ENCODE measurements at regions not wholly inside any gene's neighbourhood (a gene's known extent, or its start where the extent isn't known, plus 50 kb on each side); places are given as distances from the start of the nearest gene placed in this dataset.

- intact Hi-C loops (cut with micrococcal nuclease): no loop called here
- H3K27me3 ChIP-seq (ENCODE audit: control insufficient read depth in 2 of 2, insufficient read depth in 2 of 2, low read length in 2 of 2): no peaks in the 10 kb centered on the region
- 3% methylated on average over 7 of the region's 7 CpGs for WGBS (ENCODE audit: insufficient coverage, low coverage, missing lambda C conversion rate)
- no peak for ATAC-seq
- BruUV-seq (replicated peaks): no TSS peak
- no peaks in the 10 kb centered on the region for H3K4me1 ChIP-seq (replicated peaks in 1 of 2; ENCODE audit: control insufficient read depth in 2 of 2, insufficient read depth in 2 of 2, low read length in 2 of 2)
- in situ Hi-C loops (cut with MboI): no loop called here
- H3K9ac ChIP-seq (ENCODE audit: insufficient read depth in 1 of 2, low read depth in 2 of 2, low read length in 2 of 2): no peak overlapping the region
- H3K9me3 ChIP-seq (replicated peaks; ENCODE audit: control insufficient read depth, insufficient read depth, low read depth, low read length): no peaks in the 10 kb centered on the region
- H4K20me1 ChIP-seq (replicated peaks; ENCODE audit: control insufficient read depth, insufficient read depth, low read length): no peaks in the 10 kb centered on the region
- H3K36me3 ChIP-seq (ENCODE audit: control insufficient read depth, insufficient read depth, low read length): no peaks in the 10 kb centered on the region
- no peak overlapping the region for H3K4me3 ChIP-seq
- H3K9me1 ChIP-seq (ENCODE audit: control insufficient read depth, insufficient read depth, low read length): no peaks in the 10 kb centered on the region
- no peak for TF ChIP-seq U2AF2 (optimal IDR thresholded peaks at IDR 0.05; ENCODE audit: low read depth, low read length)
- no peak for TF ChIP-seq CHD1 (IDR thresholded peaks at IDR 0.05; ENCODE audit: low read length)
- ChIA-PET CTCF (ENCODE audit: low intra/inter-chr PET ratio) (no interaction called here), POLR2A (no interaction called here)
- no peak overlapping the region for H3K4me2 ChIP-seq (ENCODE audit: insufficient read depth, low read length)
- no peak overlapping the region for H3K27ac ChIP-seq (ENCODE audit: extremely low read depth, low read depth, low read length)
- no peaks in the 10 kb centered on the region for H3K79me2 ChIP-seq (ENCODE audit: control insufficient read depth, insufficient read depth, low read length)
- no peak overlapping the region for H2AFZ ChIP-seq (ENCODE audit: low read depth, low read length)
- no peak for FAIRE-seq
- no peak for DNase-seq (ENCODE audit: extremely low read depth in 1 of 4, low spot score in 3 of 4)
Measured at GRCh38 chr13:102980331-102980982, 85.8 kb downstream of the SLC10A2 start.

- no TSS peak for BruUV-seq (replicated peaks)
Measured at GRCh38 chr13:102978168-102978567, 88.0 kb downstream of the SLC10A2 start.

More at GRCh38 chr13:102978168-102978567, 88.0 kb downstream of the SLC10A2 start:
- no peak for DNase-seq (ENCODE audit: extremely low read depth in 1 of 4, low spot score in 3 of 4)
- Histone ChIP-seq H3K4me1 (replicated peaks in 1 of 2; ENCODE audit: control insufficient read depth in 2 of 2, insufficient read depth in 2 of 2, low read length in 2 of 2) (no peaks in the 10 kb centered on the region), H3K4me2 (ENCODE audit: insufficient read depth, low read length) (no peak overlapping the region), H3K4me3 (no peak overlapping the region), H3K9me3 (replicated peaks; ENCODE audit: control insufficient read depth, insufficient read depth, low read depth, low read length) (no peaks in the 10 kb centered on the region), H4K20me1 (replicated peaks; ENCODE audit: control insufficient read depth, insufficient read depth, low read length) (no peaks in the 10 kb centered on the region), H3K36me3 (ENCODE audit: control insufficient read depth, insufficient read depth, low read length) (no peaks in the 10 kb centered on the region), H3K9ac (ENCODE audit: insufficient read depth in 1 of 2, low read depth in 2 of 2, low read length in 2 of 2) (no peak overlapping the region), H3K9me1 (ENCODE audit: control insufficient read depth, insufficient read depth, low read length) (no peaks in the 10 kb centered on the region), H2AFZ (ENCODE audit: low read depth, low read length) (no peak overlapping the region), H3K79me2 (ENCODE audit: control insufficient read depth, insufficient read depth, low read length) (no peaks in the 10 kb centered on the region), H3K27me3 (ENCODE audit: control insufficient read depth in 2 of 2, insufficient read depth in 2 of 2, low read length in 2 of 2) (no peaks in the 10 kb centered on the region), H3K27ac (ENCODE audit: extremely low read depth, low read depth, low read length) (no peak overlapping the region)
- in situ Hi-C loops (cut with MboI): no loop called here
- ChIA-PET POLR2A (no interaction called here), CTCF (ENCODE audit: low intra/inter-chr PET ratio) (no interaction called here)
- intact Hi-C loops (cut with micrococcal nuclease): no loop called here
- ATAC-seq: no peak
- TF ChIP-seq NR2C1 (IDR thresholded peaks at IDR 0.05) (no peak), NR2C1 (tag; IDR thresholded peaks at IDR 0.05) (no peak), SPI1 (IDR thresholded peaks at IDR 0.05; ENCODE audit: borderline replicate concordance, low read depth, low read length) (no peak), CREB3L1 (IDR thresholded peaks at IDR 0.05; ENCODE audit: borderline replicate concordance, low read depth) (no peak), ZNF444 (CRISPR knock-in tag; IDR thresholded peaks at IDR 0.05) (no peak), ARID2 (IDR thresholded peaks at IDR 0.05) (no peak), ZMIZ1 (IDR thresholded peaks at IDR 0.05; ENCODE audit: low read depth in 2 of 2, low read length in 2 of 2) (no peak), ELF4 (CRISPR knock-in tag; IDR thresholded peaks at IDR 0.05) (no peak), PTRF (tag; IDR thresholded peaks at IDR 0.05) (no peak)
- WGBS (ENCODE audit: insufficient coverage, low coverage, missing lambda C conversion rate): 0% methylated on average over 4 of the region's 4 CpGs
- no peak for FAIRE-seq

Data from K562 (cell line).